ENCODE measurements at regions not wholly inside any gene's neighbourhood (a gene's known extent, or its start where the extent isn't known, plus 50 kb on each side); places are given as distances from the start of the nearest gene placed in this dataset.
"Not testable (repeated sequence)": the region's sequence is repeated elsewhere in the genome, so short reads cannot be mapped to it uniquely, and the experiment has no call there.

GRCh38 chr11:106152013-106152412, 74.6 kb downstream of the AASDHPPT start:
- no peak for DNase-seq

GRCh38 chr11:106152824-106153223, 75.4 kb downstream of the AASDHPPT start:
- DNase-seq: no peak

GRCh38 chr11:106156290-106156937, 79.0 kb downstream of the AASDHPPT start:
- DNase-seq: peak; percentile 77

- DNase-seq: no peak
Observed at GRCh38 chr11:106158406-106158805, 80.9 kb downstream of the AASDHPPT start.

- no peak for DNase-seq
Observed at GRCh38 chr11:106159836-106160235, 82.4 kb downstream of the AASDHPPT start.

GRCh38 chr11:106160494-106160893, 83.0 kb downstream of the AASDHPPT start:
- no peak for DNase-seq

GRCh38 chr11:106161775-106162634, 84.5 kb downstream of the AASDHPPT start:
- DNase-seq: no peak

- DNase-seq: no peak
Observed at GRCh38 chr11:106167085-106167484, 89.6 kb downstream of the AASDHPPT start.

GRCh38 chr11:106172386-106172991, 95.0 kb downstream of the AASDHPPT start:
- no peak for DNase-seq

- no peak for DNase-seq
Observed at GRCh38 chr11:106173291-106173690, 95.8 kb downstream of the AASDHPPT start.

- not testable (repeated sequence) for DNase-seq
Observed at GRCh38 chr11:106174003-106174402, 96.5 kb downstream of the AASDHPPT start.

GRCh38 chr11:106176817-106177216, 99.4 kb downstream of the AASDHPPT start:
- DNase-seq: no peak

- DNase-seq: no peak
Observed at GRCh38 chr11:106177311-106177710, 99.8 kb downstream of the AASDHPPT start.

- DNase-seq: no peak
Observed at GRCh38 chr11:106178361-106178760, 100.9 kb downstream of the AASDHPPT start.

- no peak for DNase-seq
Observed at GRCh38 chr11:106179048-106179447, 101.6 kb downstream of the AASDHPPT start.

- no peak for DNase-seq
Observed at GRCh38 chr11:106186630-106187029, 109.2 kb downstream of the AASDHPPT start.

- DNase-seq: no peak
Observed at GRCh38 chr11:106187860-106188456, 110.5 kb downstream of the AASDHPPT start.

GRCh38 chr11:106193956-106194355, 116.5 kb downstream of the AASDHPPT start:
- no peak for DNase-seq

- DNase-seq: no peak
Observed at GRCh38 chr11:106197438-106197837, 120.0 kb downstream of the AASDHPPT start.

- DNase-seq: no peak
Observed at GRCh38 chr11:106202935-106203620, 125.6 kb downstream of the AASDHPPT start.

- DNase-seq: peak; percentile 66
Observed at GRCh38 chr11:106208760-106209159, 131.3 kb downstream of the AASDHPPT start.

GRCh38 chr11:106212081-106212480, 134.6 kb downstream of the AASDHPPT start:
- no peak for DNase-seq
